Endothelial cell of umbilical vein (primary cell): ENCODE measurements at regions not wholly inside any gene's neighbourhood (a gene's known extent, or its start where the extent isn't known, plus 50 kb on each side); places are given as distances from the start of the nearest gene placed in this dataset.

Experiments used
- EZH2 ChIP-seq: IDR thresholded peaks from 2 replicates; pipeline ENCODE4 v1.6.1; 2012; ENCODE audit warnings: borderline replicate concordance, low read depth, mild to moderate bottlenecking, moderate library complexity, low read length, inconsistent platforms; ENCODE audit not compliant: severe bottlenecking
- FOS ChIP-seq: IDR thresholded peaks from 2 replicates; pipeline ENCODE4 v1.6.1; 2011; ENCODE audit warnings: mild to moderate bottlenecking, low read length, moderate library complexity, borderline replicate concordance; ENCODE audit not compliant: insufficient read depth
- MYC ChIP-seq: IDR thresholded peaks from one replicate; pipeline ENCODE4 v1.6.1; 2011; ENCODE audit warnings: mild to moderate bottlenecking, low read depth, low read length
- POLR2AphosphoS5 ChIP-seq: IDR thresholded peaks from 2 replicates; pipeline ENCODE4 v1.6.1; 2012; ENCODE audit warnings: low read depth, mild to moderate bottlenecking, control low read depth, low read length, moderate library complexity; ENCODE audit not compliant: insufficient read depth
- TF ChIP-seq, protein P1 (sequence below), 2 donors: IDR thresholded peaks; 1 replicate in 1 of 2; 2 replicates in 1 of 2; pipeline ENCODE4 v1.5.1; 2011; ENCODE audit warnings: low read length in 2 of 2, mild to moderate bottlenecking in 2 of 2, moderate library complexity in 2 of 2, control low read depth in 1 of 2, inconsistent platforms in 1 of 2, low read depth in 1 of 2; ENCODE audit not compliant: insufficient read depth in 1 of 2; ENCODE audit errors: extremely low read depth in 1 of 2
- TF ChIP-seq, protein P2 (sequence below): IDR thresholded peaks from 2 replicates; pipeline ENCODE4 v1.6.1; 2011; ENCODE audit not compliant: insufficient read depth, insufficient read length

DNA sequence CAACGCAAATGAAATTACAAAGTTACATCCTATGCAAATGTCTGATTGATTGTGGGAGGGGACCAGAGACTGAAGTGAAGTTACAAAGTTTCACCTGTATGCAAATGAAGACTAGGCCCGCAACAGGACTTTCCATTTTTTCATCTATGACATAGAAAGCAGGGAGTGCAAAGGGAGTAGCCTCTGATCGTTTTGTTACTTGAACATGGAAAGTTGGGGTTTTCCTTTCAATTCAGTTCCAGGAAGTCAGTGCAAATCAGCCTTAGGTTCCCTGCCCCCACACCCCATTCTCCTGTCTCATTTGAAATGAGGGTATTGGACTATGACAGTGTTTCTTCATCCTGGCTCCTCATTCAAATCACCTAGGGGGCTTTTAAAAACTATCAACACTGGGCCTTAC lies 96.9 kb upstream of the HABP2 start:
- TF ChIP-seq MYC (no peak), POLR2AphosphoS5 (no peak), EZH2 (no peak), FOS (no peak)
- TF ChIP-seq, protein P1, sequence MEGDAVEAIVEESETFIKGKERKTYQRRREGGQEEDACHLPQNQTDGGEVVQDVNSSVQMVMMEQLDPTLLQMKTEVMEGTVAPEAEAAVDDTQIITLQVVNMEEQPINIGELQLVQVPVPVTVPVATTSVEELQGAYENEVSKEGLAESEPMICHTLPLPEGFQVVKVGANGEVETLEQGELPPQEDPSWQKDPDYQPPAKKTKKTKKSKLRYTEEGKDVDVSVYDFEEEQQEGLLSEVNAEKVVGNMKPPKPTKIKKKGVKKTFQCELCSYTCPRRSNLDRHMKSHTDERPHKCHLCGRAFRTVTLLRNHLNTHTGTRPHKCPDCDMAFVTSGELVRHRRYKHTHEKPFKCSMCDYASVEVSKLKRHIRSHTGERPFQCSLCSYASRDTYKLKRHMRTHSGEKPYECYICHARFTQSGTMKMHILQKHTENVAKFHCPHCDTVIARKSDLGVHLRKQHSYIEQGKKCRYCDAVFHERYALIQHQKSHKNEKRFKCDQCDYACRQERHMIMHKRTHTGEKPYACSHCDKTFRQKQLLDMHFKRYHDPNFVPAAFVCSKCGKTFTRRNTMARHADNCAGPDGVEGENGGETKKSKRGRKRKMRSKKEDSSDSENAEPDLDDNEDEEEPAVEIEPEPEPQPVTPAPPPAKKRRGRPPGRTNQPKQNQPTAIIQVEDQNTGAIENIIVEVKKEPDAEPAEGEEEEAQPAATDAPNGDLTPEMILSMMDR (IDR thresholded peaks at IDR 0.05; ENCODE audit: extremely low read depth in 1 of 2, insufficient read depth in 1 of 2, low read depth in 1 of 2, low read length in 2 of 2): no peak
- TF ChIP-seq, protein P2, sequence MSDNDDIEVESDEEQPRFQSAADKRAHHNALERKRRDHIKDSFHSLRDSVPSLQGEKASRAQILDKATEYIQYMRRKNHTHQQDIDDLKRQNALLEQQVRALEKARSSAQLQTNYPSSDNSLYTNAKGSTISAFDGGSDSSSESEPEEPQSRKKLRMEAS: no peak
